Endothelial cell (in vitro differentiated cells): ENCODE measurements at regions not wholly inside any gene's neighbourhood (a gene's known extent, or its start where the extent isn't known, plus 50 kb on each side); places are given as distances from the start of the nearest gene placed in this dataset.
"Not testable (repeated sequence)": the region's sequence is repeated elsewhere in the genome, so short reads cannot be mapped to it uniquely, and the experiment has no call there.

ENCODE experiments used
- DNase-seq: peaks from one replicate; pipeline ENCODE4 v3.0.0; 2021; ENCODE audit warnings: low spot score
- H3K27ac Mint-ChIP-seq: one replicate; pipeline ENCODE4 v1.8.0; 2021; ENCODE audit warnings: mixed read lengths, inconsistent platforms; ENCODE audit not compliant: unreplicated experiment
- H3K27me3 Mint-ChIP-seq: one replicate; pipeline ENCODE4 v1.8.0; 2021; ENCODE audit warnings: mild to moderate bottlenecking, moderate library complexity, mixed read lengths, inconsistent platforms; ENCODE audit not compliant: unreplicated experiment
- H3K36me3 Mint-ChIP-seq: one replicate; pipeline ENCODE4 v1.8.0; 2021; ENCODE audit warnings: mild to moderate bottlenecking, low read depth, mixed read lengths, inconsistent platforms; ENCODE audit not compliant: unreplicated experiment
- H3K4me1 Mint-ChIP-seq: one replicate; pipeline ENCODE4 v1.8.0; 2021; ENCODE audit warnings: mild to moderate bottlenecking, mixed read lengths, inconsistent platforms; ENCODE audit not compliant: unreplicated experiment
- H3K4me3 Mint-ChIP-seq: one replicate; pipeline ENCODE4 v1.8.0; 2021; ENCODE audit warnings: mild to moderate bottlenecking, mixed read lengths, inconsistent platforms; ENCODE audit not compliant: unreplicated experiment
- H3K9me3 Mint-ChIP-seq: one replicate; pipeline ENCODE4 v1.8.0; 2021; ENCODE audit warnings: mixed read lengths, inconsistent platforms; ENCODE audit not compliant: unreplicated experiment
- TF ChIP-seq, protein P1 (sequence below): fragments of 200-600 bp; sonication (generic); IDR thresholded peaks from one replicate; pipeline ENCODE4 v1.5.0; 2021; ENCODE audit warnings: antibody characterized with exemption; ENCODE audit not compliant: unreplicated experiment

DNA sequence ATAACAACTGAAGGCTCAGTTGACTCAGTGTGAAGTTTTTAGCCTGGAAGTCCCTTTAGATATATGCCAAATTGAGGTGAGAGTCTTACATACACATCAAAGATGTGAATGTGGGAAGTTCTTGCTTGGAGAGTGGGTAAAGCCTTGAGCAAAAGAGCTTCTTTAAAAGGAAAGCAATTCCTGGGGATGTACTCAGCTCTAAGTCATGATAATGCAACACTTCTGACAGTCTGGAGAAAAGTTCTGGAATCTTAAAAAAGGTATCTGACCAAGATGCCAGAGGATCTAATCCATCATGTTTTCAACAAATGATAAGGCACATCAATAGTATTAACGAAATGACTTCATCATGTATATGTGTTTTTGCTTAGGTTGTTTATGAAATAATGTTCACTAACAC is 351.2 kb downstream of the CDH19 start:
- no peak for DNase-seq
- TF ChIP-seq, protein P1, sequence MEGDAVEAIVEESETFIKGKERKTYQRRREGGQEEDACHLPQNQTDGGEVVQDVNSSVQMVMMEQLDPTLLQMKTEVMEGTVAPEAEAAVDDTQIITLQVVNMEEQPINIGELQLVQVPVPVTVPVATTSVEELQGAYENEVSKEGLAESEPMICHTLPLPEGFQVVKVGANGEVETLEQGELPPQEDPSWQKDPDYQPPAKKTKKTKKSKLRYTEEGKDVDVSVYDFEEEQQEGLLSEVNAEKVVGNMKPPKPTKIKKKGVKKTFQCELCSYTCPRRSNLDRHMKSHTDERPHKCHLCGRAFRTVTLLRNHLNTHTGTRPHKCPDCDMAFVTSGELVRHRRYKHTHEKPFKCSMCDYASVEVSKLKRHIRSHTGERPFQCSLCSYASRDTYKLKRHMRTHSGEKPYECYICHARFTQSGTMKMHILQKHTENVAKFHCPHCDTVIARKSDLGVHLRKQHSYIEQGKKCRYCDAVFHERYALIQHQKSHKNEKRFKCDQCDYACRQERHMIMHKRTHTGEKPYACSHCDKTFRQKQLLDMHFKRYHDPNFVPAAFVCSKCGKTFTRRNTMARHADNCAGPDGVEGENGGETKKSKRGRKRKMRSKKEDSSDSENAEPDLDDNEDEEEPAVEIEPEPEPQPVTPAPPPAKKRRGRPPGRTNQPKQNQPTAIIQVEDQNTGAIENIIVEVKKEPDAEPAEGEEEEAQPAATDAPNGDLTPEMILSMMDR, result no peak
- H3K27me3 Mint-ChIP-seq, result no peaks in the 10 kb centered on the region
- H3K4me3 Mint-ChIP-seq, result no peak overlapping the region
- H3K9me3 Mint-ChIP-seq, result no peaks in the 10 kb centered on the region
- no peak overlapping the region for H3K27ac Mint-ChIP-seq
- no peaks in the 10 kb centered on the region for H3K4me1 Mint-ChIP-seq
- H3K36me3 Mint-ChIP-seq, result no peaks in the 10 kb centered on the region

DNA sequence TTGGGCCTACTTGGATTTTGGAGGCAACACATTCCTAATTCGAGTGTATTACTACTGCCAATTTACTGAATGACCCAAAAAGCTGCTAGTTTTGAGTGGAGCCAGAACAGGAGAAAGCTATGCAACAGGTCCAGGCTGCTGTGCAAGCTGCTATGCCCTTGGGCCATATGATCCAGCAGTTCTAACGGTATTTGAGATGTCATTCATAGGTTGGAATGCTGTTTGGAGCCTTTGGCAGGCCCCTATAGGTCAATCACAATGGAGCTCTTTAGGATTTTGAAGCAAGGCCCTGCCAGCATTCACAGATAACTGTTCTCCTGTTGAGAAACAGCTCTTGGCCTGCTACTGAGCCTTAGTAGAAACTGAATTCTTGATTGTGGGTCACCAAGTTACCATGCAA is 368.7 kb downstream of the CDH19 start:
- no peak overlapping the region for H3K4me3 Mint-ChIP-seq
- TF ChIP-seq, protein P1, result no peak
- no peak for DNase-seq
- H3K27ac Mint-ChIP-seq, result no peak overlapping the region
- H3K27me3 Mint-ChIP-seq, result no peaks in the 10 kb centered on the region
- H3K36me3 Mint-ChIP-seq, result no peaks in the 10 kb centered on the region
- H3K9me3 Mint-ChIP-seq, result no peaks in the 10 kb centered on the region
- no peaks in the 10 kb centered on the region for H3K4me1 Mint-ChIP-seq

DNA sequence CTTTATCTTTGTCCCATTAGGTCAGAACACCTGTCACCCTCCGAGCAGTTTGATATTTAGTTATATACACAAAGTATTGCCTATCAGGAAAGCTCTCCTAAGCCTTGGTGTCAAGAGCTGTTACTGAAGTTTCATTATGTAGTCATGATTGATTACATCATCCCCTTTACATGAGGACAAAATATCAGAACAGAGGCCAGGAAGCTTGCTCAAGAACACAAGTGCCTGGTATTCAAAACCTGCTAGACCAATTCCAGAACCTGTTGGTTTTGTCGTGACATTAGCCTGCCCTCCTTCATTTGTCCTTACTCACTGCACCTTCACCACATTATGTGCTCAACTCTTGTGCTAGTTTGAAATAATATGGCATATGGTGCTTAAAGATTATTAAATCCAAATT is 377.1 kb downstream of the CDH19 start:
- Mint-ChIP-seq H3K4me3 (no peak overlapping the region), H3K4me1 (no peaks in the 10 kb centered on the region), H3K36me3 (no peaks in the 10 kb centered on the region), H3K27me3 (no peaks in the 10 kb centered on the region), H3K27ac (no peak overlapping the region), H3K9me3 (no peaks in the 10 kb centered on the region)
- DNase-seq, result no peak
- TF ChIP-seq, protein P1, result no peak

DNA sequence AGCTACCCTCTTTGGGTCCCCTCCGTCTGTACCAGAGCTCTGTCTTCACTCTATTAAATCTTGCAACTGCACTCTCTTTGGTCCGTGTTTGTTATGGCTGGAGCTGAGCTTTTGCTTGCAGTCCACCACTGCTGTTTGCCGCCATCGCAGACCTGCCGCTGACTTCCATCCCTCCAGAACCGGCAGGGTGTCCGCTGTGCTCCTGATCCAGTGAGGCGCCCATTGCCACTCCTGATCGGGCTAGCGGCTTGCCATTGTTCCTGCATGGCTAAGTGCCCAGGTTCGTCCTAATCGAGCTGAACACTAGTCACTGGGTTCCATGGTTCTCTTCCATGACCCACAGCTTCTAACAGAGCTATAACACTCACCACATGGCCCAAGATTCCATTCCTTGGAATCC is 380.6 kb downstream of the CDH19 start:
- not testable (repeated sequence) for H3K27ac Mint-ChIP-seq, H3K27me3 Mint-ChIP-seq, H3K4me1 Mint-ChIP-seq, DNase-seq, H3K4me3 Mint-ChIP-seq, H3K36me3 Mint-ChIP-seq, H3K9me3 Mint-ChIP-seq

DNA sequence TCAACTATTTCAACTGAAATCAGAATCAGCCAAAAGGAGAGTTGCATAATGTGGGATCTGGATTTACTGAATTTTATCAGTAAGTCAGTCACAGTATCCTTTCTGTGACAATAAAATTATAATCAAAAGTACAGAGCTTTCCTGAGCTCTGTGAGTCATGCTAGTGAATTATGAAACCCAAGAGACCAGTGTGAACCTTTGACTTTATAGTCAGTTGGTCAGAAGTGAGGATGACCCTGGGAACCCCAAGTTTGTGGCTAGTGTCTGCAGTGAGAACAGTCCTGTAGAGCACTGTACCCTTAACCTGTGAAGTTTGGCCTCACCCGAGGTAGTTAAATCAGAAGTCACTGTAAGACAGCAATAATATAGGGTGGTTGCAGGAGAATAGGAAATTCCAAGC is 381.7 kb downstream of the CDH19 start:
- DNase-seq, result no peak
- H3K9me3 Mint-ChIP-seq, result no peaks in the 10 kb centered on the region
- TF ChIP-seq, protein P1, result no peak
- no peaks in the 10 kb centered on the region for H3K4me1 Mint-ChIP-seq
- H3K27me3 Mint-ChIP-seq, result no peaks in the 10 kb centered on the region
- no peaks in the 10 kb centered on the region for H3K36me3 Mint-ChIP-seq
- no peak overlapping the region for H3K4me3 Mint-ChIP-seq
- H3K27ac Mint-ChIP-seq, result no peak overlapping the region

DNA sequence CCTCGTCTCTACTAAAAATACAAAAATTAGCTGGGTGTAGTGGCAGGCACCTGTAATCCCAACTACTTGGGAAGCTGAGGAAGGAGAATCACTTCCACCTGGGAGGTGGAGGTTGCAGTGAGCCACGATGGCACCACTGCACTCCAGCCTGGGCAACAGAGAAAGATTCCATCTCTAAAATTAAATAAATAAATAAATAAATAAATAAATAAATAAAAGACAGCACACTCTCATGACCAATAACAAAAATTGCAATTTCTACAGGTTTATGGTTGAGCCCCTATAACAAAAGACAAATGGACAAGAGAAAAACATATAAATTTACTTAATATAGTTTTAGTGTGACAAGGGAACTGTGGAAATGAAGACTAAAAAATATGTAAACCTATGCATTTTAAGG is 384.1 kb downstream of the CDH19 start:
- no peak overlapping the region for H3K27ac Mint-ChIP-seq
- no peaks in the 10 kb centered on the region for H3K36me3 Mint-ChIP-seq
- no peaks in the 10 kb centered on the region for H3K9me3 Mint-ChIP-seq
- H3K27me3 Mint-ChIP-seq, result no peaks in the 10 kb centered on the region
- TF ChIP-seq, protein P1, result no peak
- H3K4me1 Mint-ChIP-seq, result no peaks in the 10 kb centered on the region
- no peak for DNase-seq
- no peak overlapping the region for H3K4me3 Mint-ChIP-seq
